GM23338 (cell line): ENCODE measurements at regions not wholly inside any gene's neighbourhood (a gene's known extent, or its start where the extent isn't known, plus 50 kb on each side); places are given as distances from the start of the nearest gene placed in this dataset.

Experiments used
- ATAC-seq: fragments of 200-7000 bp; cut with Tn5 transposase; 3 replicates; pipeline ENCODE4 v1.9.1; 2020
- DNase-seq: peaks from one replicate; pipeline ENCODE4 v3.0.0-alpha.2; 2015; ENCODE audit warnings: low spot score
- H2AFZ ChIP-seq: fragments of 200-600 bp; sonication (generic); 2 replicates; pipeline ENCODE4 v1.8.0; 2016; ENCODE audit warnings: antibody characterized with exemption, mild to moderate bottlenecking, moderate library complexity
- H3F3A ChIP-seq: fragments of 200-600 bp; sonication (generic); replicated peaks from 2 replicates; pipeline ENCODE4 v1.8.0; 2017; ENCODE audit warnings: antibody characterized with exemption, mixed run types, low read depth
- H3K27ac ChIP-seq: fragments of 200-600 bp; sonication (generic); 2 replicates; pipeline ENCODE4 v1.6.1; 2016; ENCODE audit warnings: low read depth
- H3K27me3 ChIP-seq: fragments of 200-600 bp; sonication (generic); 2 replicates; pipeline ENCODE4 v1.8.0; 2016; ENCODE audit warnings: mild to moderate bottlenecking, mixed run types, moderate library complexity; ENCODE audit not compliant: insufficient read depth
- H3K36me3 ChIP-seq: fragments of 200-600 bp; sonication (generic); 2 replicates; pipeline ENCODE4 v1.8.0; 2016; ENCODE audit warnings: mild to moderate bottlenecking; ENCODE audit not compliant: insufficient read depth
- H3K4me1 ChIP-seq: fragments of 200-600 bp; sonication (generic); 2 replicates; pipeline ENCODE4 v1.8.0; 2016; ENCODE audit warnings: mild to moderate bottlenecking, moderate library complexity; ENCODE audit not compliant: insufficient read depth
- H3K4me2 ChIP-seq: fragments of 200-600 bp; sonication (generic); 2 replicates; pipeline ENCODE4 v1.7.1; 2017; ENCODE audit warnings: mixed run types
- H3K4me3 ChIP-seq: fragments of 200-600 bp; sonication (generic); 2 replicates; pipeline ENCODE4 v1.6.1; 2016; ENCODE audit warnings: mixed run types
- H3K79me2 ChIP-seq: fragments of 200-600 bp; sonication (generic); replicated peaks from 2 replicates; pipeline ENCODE4 v1.8.0; 2017; ENCODE audit warnings: mild to moderate bottlenecking; ENCODE audit not compliant: insufficient read depth
- H3K9me2 ChIP-seq: fragments of 200-600 bp; sonication (generic); 2 replicates; pipeline ENCODE4 v1.8.0; 2017; ENCODE audit not compliant: insufficient read depth
- H4K20me1 ChIP-seq: fragments of 200-600 bp; sonication (generic); replicated peaks from 2 replicates; pipeline ENCODE4 v1.8.0; 2017; ENCODE audit warnings: mild to moderate bottlenecking; ENCODE audit not compliant: insufficient read depth
- H3K27ac Mint-ChIP-seq: 2 replicates; pipeline ENCODE4 v1.8.0; 2020; ENCODE audit warnings: inconsistent platforms, mild to moderate bottlenecking, moderate library complexity, mixed read lengths
- H3K27me3 Mint-ChIP-seq: 3 replicates; pipeline ENCODE4 v1.8.0; 2022; ENCODE audit warnings: low read depth, mild to moderate bottlenecking, moderate library complexity, mixed read lengths, inconsistent platforms; ENCODE audit not compliant: insufficient read depth, poor library complexity
- H3K36me3 Mint-ChIP-seq: 3 replicates; pipeline ENCODE4 v1.8.0; 2021; ENCODE audit warnings: low read depth, mild to moderate bottlenecking, inconsistent platforms, moderate library complexity, mixed read lengths
- H3K4me1 Mint-ChIP-seq: 3 replicates; pipeline ENCODE4 v1.8.0; 2020; ENCODE audit warnings: mild to moderate bottlenecking, inconsistent platforms, mixed read lengths
- H3K4me3 Mint-ChIP-seq: 3 replicates; pipeline ENCODE4 v1.8.0; 2021; ENCODE audit warnings: moderate library complexity, mild to moderate bottlenecking, inconsistent platforms, mixed read lengths
- H3K9me3 Mint-ChIP-seq: 3 replicates; pipeline ENCODE4 v1.8.0; 2020; ENCODE audit warnings: moderate library complexity, mild to moderate bottlenecking, inconsistent platforms, mixed read lengths
- CTCF ChIP-seq, 2 experiments: fragments of 200-600 bp in 1 of 2; sonication (generic) in 1 of 2; conservative IDR thresholded peaks; 2 replicates each; pipeline versions ENCODE4 v1.5.1 to v1.6.1; 2016 to 2017; ENCODE audit warnings: antibody characterized with exemption in 2 of 2, low read depth in 2 of 2, mild to moderate bottlenecking in 2 of 2, moderate library complexity in 1 of 2
- EZH2 ChIP-seq: fragments of 200-600 bp; sonication (generic); IDR thresholded peaks from one replicate; pipeline ENCODE4 v1.8.0; 2017; ENCODE audit warnings: antibody characterized with exemption, mild to moderate bottlenecking, low read depth; ENCODE audit not compliant: unreplicated experiment
- ZNF114 ChIP-seq: fragments of 250-450 bp; sonication (Bioruptor Pico); IDR thresholded peaks from 2 replicates; pipeline ENCODE4 v1.5.0; 2020; ENCODE audit warnings: mild to moderate bottlenecking, moderate library complexity
- ZNF462 ChIP-seq: fragments of 250-450 bp; sonication (Bioruptor Pico); IDR thresholded peaks from 2 replicates; pipeline ENCODE4 v1.5.0; 2020; ENCODE audit warnings: mild to moderate bottlenecking, moderate library complexity

- Mint-ChIP-seq H3K27me3 (no peaks in the 10 kb centered on the region), H3K9me3 (no peaks in the 10 kb centered on the region; the same call in 2 of the 3 replicates), H3K36me3 (no peaks in the 10 kb centered on the region), H3K4me3 (no peak overlapping the region), H3K4me1 (peaks cover 7% of the 10 kb centered on the region), H3K27ac (no peak overlapping the region)
- DNase-seq (no peak), ATAC-seq (no peak)
- H2AFZ ChIP-seq = no peak overlapping the region
- no peaks in the 10 kb centered on the region for H3K4me1 ChIP-seq
- H3K36me3 ChIP-seq = no peaks in the 10 kb centered on the region
- H3F3A ChIP-seq = no peaks in the 10 kb centered on the region
- no peaks in the 10 kb centered on the region; the same call in 1 of the 2 replicates for H3K9me2 ChIP-seq
- no peak overlapping the region for H3K4me3 ChIP-seq
- H3K27me3 ChIP-seq = no peaks in the 10 kb centered on the region
- H3K27ac ChIP-seq = no peak overlapping the region
- no peaks in the 10 kb centered on the region for H3K79me2 ChIP-seq
- no peaks in the 10 kb centered on the region for H4K20me1 ChIP-seq
- H3K4me2 ChIP-seq = no peak overlapping the region
- TF ChIP-seq EZH2 (no peak), ZNF462 (no peak)
Observed at GRCh38 chr5:122559676-122560075, 215.2 kb upstream of the SNX2 start.

GRCh38 chr5:122561209-122561608, 213.7 kb upstream of the SNX2 start:
- Mint-ChIP-seq H3K36me3 (no peaks in the 10 kb centered on the region), H3K27me3 (no peaks in the 10 kb centered on the region), H3K27ac (no peak overlapping the region), H3K4me3 (no peak overlapping the region), H3K4me1 (peaks cover 7% of the 10 kb centered on the region), H3K9me3 (no peaks in the 10 kb centered on the region; the same call in 2 of the 3 replicates)
- no peaks in the 10 kb centered on the region for H3K4me1 ChIP-seq
- H3K27ac ChIP-seq = no peak overlapping the region
- no peaks in the 10 kb centered on the region for H3K9me2 ChIP-seq
- H3F3A ChIP-seq = no peaks in the 10 kb centered on the region
- H3K79me2 ChIP-seq = no peaks in the 10 kb centered on the region
- no peak for DNase-seq
- no peaks in the 10 kb centered on the region for H3K36me3 ChIP-seq
- H2AFZ ChIP-seq = no peak overlapping the region
- H3K4me3 ChIP-seq = no peak overlapping the region
- no peaks in the 10 kb centered on the region for H4K20me1 ChIP-seq
- no peak for ATAC-seq
- no peaks in the 10 kb centered on the region for H3K27me3 ChIP-seq
- H3K4me2 ChIP-seq = no peak overlapping the region
- no peak for TF ChIP-seq CTCF (conservative IDR thresholded peaks at IDR 0.05; ENCODE audit: low read depth in 2 of 2)
- no peak for TF ChIP-seq ZNF114
- no peak for TF ChIP-seq ZNF462
